ENCODE measurements at regions not wholly inside any gene's neighbourhood (a gene's known extent, or its start where the extent isn't known, plus 50 kb on each side); places are given as distances from the start of the nearest gene placed in this dataset.
"Not testable (repeated sequence)": the region's sequence is repeated elsewhere in the genome, so short reads cannot be mapped to it uniquely, and the experiment has no call there.

DNA sequence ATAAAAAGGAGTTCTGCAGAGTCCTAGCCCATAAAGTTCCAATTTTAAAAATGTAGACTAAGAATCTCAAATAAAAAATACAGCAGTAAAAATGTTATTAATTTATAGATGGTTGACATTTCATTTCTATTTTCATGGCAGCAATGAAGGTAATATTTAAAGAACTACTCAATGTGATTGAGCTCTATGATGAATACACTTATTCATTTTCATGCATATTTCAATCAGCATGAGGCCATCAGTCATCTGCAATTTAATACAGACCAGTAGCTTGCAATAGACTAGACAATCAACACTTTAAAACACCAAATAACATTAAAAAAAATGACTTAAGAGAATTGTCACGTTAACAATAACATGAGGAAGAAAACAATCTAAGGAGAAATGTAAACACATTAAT is 1295.8 kb upstream of the ALCAM start:
- no peak for DNase-seq (ENCODE audit: low read depth)
- H3K4me3 ChIP-seq (ENCODE audit: low read depth, low read length): no peak overlapping the region
- TF ChIP-seq, protein P1, sequence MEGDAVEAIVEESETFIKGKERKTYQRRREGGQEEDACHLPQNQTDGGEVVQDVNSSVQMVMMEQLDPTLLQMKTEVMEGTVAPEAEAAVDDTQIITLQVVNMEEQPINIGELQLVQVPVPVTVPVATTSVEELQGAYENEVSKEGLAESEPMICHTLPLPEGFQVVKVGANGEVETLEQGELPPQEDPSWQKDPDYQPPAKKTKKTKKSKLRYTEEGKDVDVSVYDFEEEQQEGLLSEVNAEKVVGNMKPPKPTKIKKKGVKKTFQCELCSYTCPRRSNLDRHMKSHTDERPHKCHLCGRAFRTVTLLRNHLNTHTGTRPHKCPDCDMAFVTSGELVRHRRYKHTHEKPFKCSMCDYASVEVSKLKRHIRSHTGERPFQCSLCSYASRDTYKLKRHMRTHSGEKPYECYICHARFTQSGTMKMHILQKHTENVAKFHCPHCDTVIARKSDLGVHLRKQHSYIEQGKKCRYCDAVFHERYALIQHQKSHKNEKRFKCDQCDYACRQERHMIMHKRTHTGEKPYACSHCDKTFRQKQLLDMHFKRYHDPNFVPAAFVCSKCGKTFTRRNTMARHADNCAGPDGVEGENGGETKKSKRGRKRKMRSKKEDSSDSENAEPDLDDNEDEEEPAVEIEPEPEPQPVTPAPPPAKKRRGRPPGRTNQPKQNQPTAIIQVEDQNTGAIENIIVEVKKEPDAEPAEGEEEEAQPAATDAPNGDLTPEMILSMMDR (IDR thresholded peaks at IDR 0.05; ENCODE audit: insufficient read depth, low read depth, low read length, missing control alignments): no peak

DNA sequence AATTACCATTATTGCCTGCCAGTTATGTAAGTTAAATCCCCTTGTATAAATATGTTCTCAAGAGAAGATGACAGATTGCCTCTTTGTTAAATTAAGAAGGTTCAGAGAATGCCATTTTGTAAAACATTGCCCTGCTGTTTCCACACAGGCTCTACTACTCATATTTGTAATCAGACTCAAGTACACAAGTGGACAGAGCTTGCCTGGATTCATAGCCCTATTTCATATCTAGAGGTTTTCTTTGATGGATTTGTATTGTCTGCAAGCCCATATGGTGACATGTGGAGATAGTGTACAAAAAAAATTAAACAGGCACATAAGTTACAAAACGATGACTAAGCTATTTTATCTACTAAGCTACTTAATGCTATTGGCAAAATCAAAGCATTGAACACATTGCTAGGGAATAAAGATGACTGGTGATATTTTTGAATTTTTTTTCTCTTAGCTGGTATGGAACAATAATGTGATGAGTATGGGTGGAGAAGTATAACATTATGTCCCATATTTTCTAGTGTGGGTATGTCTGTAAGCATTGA is 1286.6 kb upstream of the ALCAM start:
- TF ChIP-seq, protein P1 (IDR thresholded peaks at IDR 0.05; ENCODE audit: insufficient read depth, low read depth, low read length, missing control alignments): no peak
- no peak for DNase-seq (ENCODE audit: low read depth)
- H3K4me3 ChIP-seq (ENCODE audit: low read depth, low read length): no peak overlapping the region

DNA sequence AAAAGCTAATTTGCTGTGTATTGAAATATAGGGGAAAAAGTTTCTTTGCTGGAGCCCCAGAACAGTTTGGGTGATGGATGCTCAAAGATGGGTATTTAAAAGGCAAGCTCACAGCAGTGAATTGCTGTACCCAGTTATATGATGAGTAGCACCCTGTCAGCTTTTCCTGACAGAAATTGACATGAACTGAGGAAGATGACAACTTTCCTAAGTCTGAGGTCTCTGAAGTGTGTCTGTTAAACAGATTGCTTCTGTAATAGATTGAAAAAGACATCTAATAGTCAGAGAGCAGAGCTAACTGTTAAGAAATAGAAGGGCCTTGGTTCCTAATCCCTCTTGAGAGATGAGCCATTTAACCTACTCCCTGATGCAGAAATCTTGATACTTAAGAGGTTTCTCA is 1278.0 kb upstream of the ALCAM start:
- no peak overlapping the region for H3K4me3 ChIP-seq (ENCODE audit: low read depth, low read length)
- TF ChIP-seq, protein P1 (IDR thresholded peaks at IDR 0.05; ENCODE audit: insufficient read depth, low read depth, low read length, missing control alignments): no peak
- DNase-seq (ENCODE audit: low read depth): no peak

DNA sequence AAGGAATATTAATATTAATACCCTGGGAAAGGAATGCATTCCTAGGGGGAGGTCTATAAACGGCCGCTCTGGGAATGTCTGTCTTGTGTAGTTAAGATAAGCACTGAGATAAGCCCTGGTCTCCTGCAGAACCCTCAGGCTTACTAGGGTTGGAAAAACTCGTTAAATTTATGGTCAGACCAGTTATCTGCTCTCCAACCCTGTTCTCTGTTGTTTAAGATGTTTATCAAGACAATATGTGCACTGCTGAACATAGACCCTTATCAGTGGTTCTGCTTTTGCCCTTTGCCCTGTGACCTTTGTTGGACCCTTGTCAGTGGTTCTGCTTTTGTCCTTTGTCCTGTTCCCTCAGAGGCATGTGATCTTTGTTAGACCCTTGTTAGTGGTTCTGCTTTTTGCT is 1276.7 kb upstream of the ALCAM start:
- not testable (repeated sequence) for DNase-seq (ENCODE audit: low read depth); H3K4me3 ChIP-seq (ENCODE audit: low read depth, low read length)

DNA sequence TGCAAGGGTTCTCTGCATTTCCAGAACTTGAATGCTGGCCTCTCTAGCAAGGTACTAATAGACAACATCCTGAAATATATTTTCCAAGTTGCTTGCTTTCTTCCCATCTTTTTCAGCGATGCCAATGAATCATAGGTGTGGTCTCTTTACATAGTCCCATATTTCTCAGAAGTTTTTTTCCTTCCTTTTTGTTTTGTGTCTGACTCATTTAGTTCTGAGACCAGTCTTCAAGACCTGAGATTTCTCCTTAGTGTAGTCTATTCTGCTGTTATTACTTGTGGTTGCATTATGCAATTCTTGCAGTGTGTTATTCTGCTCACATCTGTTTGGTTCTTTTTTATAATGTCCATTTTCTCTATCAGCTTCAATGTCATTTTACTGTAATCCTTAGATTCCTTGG is 1265.0 kb upstream of the ALCAM start:
- no peak for DNase-seq (ENCODE audit: low read depth)

DNA sequence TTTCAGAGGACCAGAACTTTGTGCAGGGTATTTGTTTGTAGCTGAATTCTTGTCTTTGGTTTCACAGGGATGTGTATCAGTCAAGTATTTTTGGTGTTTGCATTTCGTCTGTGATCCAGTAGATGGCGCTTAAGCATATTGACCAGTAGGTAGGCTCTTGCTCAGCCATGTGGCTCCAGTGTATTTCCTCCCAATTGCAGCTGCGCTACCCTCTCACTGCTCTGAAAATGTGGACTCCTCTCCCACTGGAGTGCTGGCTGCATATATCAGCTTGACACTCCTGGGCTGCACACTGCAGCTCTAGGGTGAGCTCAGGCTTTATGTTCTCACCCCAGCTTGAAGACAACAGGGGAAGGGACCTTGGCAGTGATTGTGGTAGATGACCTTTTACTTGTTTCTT is 1264.3 kb upstream of the ALCAM start:
- DNase-seq (ENCODE audit: low read depth): peak; percentile 78
- no peak overlapping the region for H3K4me3 ChIP-seq (ENCODE audit: low read depth, low read length)
- TF ChIP-seq, protein P1 (IDR thresholded peaks at IDR 0.05; ENCODE audit: insufficient read depth, low read depth, low read length, missing control alignments): peak; percentile 83

More for the DNA sequence above, 1265.0 kb upstream of the ALCAM start:
- no peak overlapping the region for H3K4me3 ChIP-seq (ENCODE audit: low read depth, low read length)
- TF ChIP-seq, protein P1 (IDR thresholded peaks at IDR 0.05; ENCODE audit: insufficient read depth, low read depth, low read length, missing control alignments): no peak

DNA sequence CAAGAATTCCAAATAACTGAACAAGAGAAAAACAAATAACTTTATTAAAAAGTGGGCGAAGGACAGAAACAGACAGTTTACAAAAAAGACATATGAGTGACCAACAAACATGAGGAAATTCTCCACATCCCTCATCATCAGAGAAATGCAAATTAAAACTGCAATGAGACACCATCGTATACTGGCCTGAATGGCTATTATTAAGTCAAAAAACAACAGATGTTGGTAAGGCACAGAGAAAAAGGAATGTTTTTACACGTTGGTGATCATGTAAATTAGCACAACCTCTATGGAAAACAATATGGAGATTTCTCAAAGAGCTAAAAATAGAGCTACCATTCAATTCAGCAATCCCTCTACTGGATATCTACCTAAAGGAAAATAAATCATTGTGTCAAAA is 1260.4 kb upstream of the ALCAM start:
- TF ChIP-seq, protein P1 (IDR thresholded peaks at IDR 0.05; ENCODE audit: insufficient read depth, low read depth, low read length, missing control alignments): no peak
- no peak for DNase-seq (ENCODE audit: low read depth)
- H3K4me3 ChIP-seq (ENCODE audit: low read depth, low read length): no peak overlapping the region
